HG02623 (cell line): ENCODE measurements at regions not wholly inside any gene's neighbourhood (a gene's known extent, or its start where the extent isn't known, plus 50 kb on each side); places are given as distances from the start of the nearest gene placed in this dataset.
A peak's percentile ranks its signal among the peaks of the same experiment; 100 is the strongest.

ENCODE experiments used
- ATAC-seq: cut with Tn5 transposase; IDR thresholded peaks from one replicate; pipeline ENCODE4 v1.9.1; 2021; ENCODE audit warnings: moderate library complexity; ENCODE audit not compliant: unreplicated experiment

- no peak for ATAC-seq
Observed at GRCh38 chr18:33866386-33866785, 288.4 kb downstream of the ASXL3 start.

GRCh38 chr18:33863912-33864311, 285.9 kb downstream of the ASXL3 start:
- no peak for ATAC-seq

GRCh38 chr18:33854827-33855139, 276.8 kb downstream of the ASXL3 start:
- ATAC-seq, result no peak

- no peak for ATAC-seq
Observed at GRCh38 chr18:33854086-33854826, 276.2 kb downstream of the ASXL3 start.

GRCh38 chr18:33853187-33853586, 275.2 kb downstream of the ASXL3 start:
- ATAC-seq, result no peak

GRCh38 chr18:33851546-33852078, 273.6 kb downstream of the ASXL3 start:
- ATAC-seq, result no peak

- no peak for ATAC-seq
Observed at GRCh38 chr18:33849731-33850130, 271.7 kb downstream of the ASXL3 start.

GRCh38 chr18:33844232-33844631, 266.2 kb downstream of the ASXL3 start:
- ATAC-seq, result no peak

GRCh38 chr18:33841221-33841967, 263.4 kb downstream of the ASXL3 start:
- no peak for ATAC-seq

- no peak for ATAC-seq
Observed at GRCh38 chr18:33840212-33840593, 262.2 kb downstream of the ASXL3 start.

- peak; percentile 68 for ATAC-seq
Observed at GRCh38 chr18:33839452-33840211, 261.6 kb downstream of the ASXL3 start.

GRCh38 chr18:33838054-33838453, 260.0 kb downstream of the ASXL3 start:
- no peak for ATAC-seq

GRCh38 chr18:33837191-33837590, 259.2 kb downstream of the ASXL3 start:
- ATAC-seq, result no peak

- ATAC-seq, result no peak
Observed at GRCh38 chr18:33836564-33836963, 258.5 kb downstream of the ASXL3 start.

- no peak for ATAC-seq
Observed at GRCh38 chr18:33835419-33835818, 257.4 kb downstream of the ASXL3 start.

- ATAC-seq, result no peak
Observed at GRCh38 chr18:33833842-33834241, 255.8 kb downstream of the ASXL3 start.

- no peak for ATAC-seq
Observed at GRCh38 chr18:33831424-33831823, 253.4 kb downstream of the ASXL3 start.

- no peak for ATAC-seq
Observed at GRCh38 chr18:33830213-33830612, 252.2 kb downstream of the ASXL3 start.

GRCh38 chr18:33828949-33829348, 250.9 kb downstream of the ASXL3 start:
- no peak for ATAC-seq

- ATAC-seq, result no peak
Observed at GRCh38 chr18:33826151-33826550, 248.1 kb downstream of the ASXL3 start.

- ATAC-seq, result no peak
Observed at GRCh38 chr18:33821503-33821902, 243.5 kb downstream of the ASXL3 start.
